HTR-8/SVneo (cell line): ENCODE measurements at regions not wholly inside any gene's neighbourhood (a gene's known extent, or its start where the extent isn't known, plus 50 kb on each side); places are given as distances from the start of the nearest gene placed in this dataset.

Experiments used
- DNase-seq: peaks from one replicate; pipeline ENCODE4 v3.0.0; 2011; ENCODE audit warnings: low spot score, mixed read lengths; ENCODE audit not compliant: insufficient read length
- FAIRE-seq: peaks from 2 replicates; lab custom pipeline; 2011; peaks lifted over from hg19 to GRCh38; lab: Jason Lieb, UNC

GRCh38 chr1:209023790-209024189 lies 559.7 kb upstream of the CAMK1G start:
- no peak for DNase-seq
- no peak for FAIRE-seq

GRCh38 chr1:209029737-209030136 lies 553.8 kb upstream of the CAMK1G start:
- no peak for FAIRE-seq

GRCh38 chr1:209030454-209031167 lies 552.9 kb upstream of the CAMK1G start:
- FAIRE-seq (no peak), DNase-seq (no peak)

More at GRCh38 chr1:209029737-209030136, 553.8 kb upstream of the CAMK1G start:
- no peak for DNase-seq

GRCh38 chr1:209037064-209037463 lies 546.5 kb upstream of the CAMK1G start:
- no peak for FAIRE-seq
- DNase-seq: no peak

- FAIRE-seq: no peak
- DNase-seq: no peak
These were observed 545.2 kb upstream of the CAMK1G start for GRCh38 chr1:209038316-209038715.

- FAIRE-seq: peak; percentile 84
- DNase-seq: no peak
These were observed 544.8 kb upstream of the CAMK1G start for GRCh38 chr1:209038735-209039134.

- no peak for DNase-seq
- no peak for FAIRE-seq
These were observed 543.2 kb upstream of the CAMK1G start for GRCh38 chr1:209040351-209040750.

GRCh38 chr1:209041927-209042326 lies 541.6 kb upstream of the CAMK1G start:
- DNase-seq (no peak), FAIRE-seq (no peak)

- DNase-seq: no peak
- no peak for FAIRE-seq
These were observed 541.1 kb upstream of the CAMK1G start for GRCh38 chr1:209042413-209042812.

- DNase-seq (peak; percentile 35), FAIRE-seq (no peak)
These were observed 538.0 kb upstream of the CAMK1G start for GRCh38 chr1:209045331-209046057.

- FAIRE-seq (no peak), DNase-seq (no peak)
These were observed 537.5 kb upstream of the CAMK1G start for GRCh38 chr1:209046058-209046417.

- DNase-seq (no peak), FAIRE-seq (peak; percentile 16)
These were observed 536.6 kb upstream of the CAMK1G start for GRCh38 chr1:209046935-209047334.

- DNase-seq: peak; percentile 52
- FAIRE-seq: peak; percentile 89
These were observed 534.4 kb upstream of the CAMK1G start for GRCh38 chr1:209048941-209049669.

GRCh38 chr1:209051570-209051969 lies 531.9 kb upstream of the CAMK1G start:
- DNase-seq (no peak), FAIRE-seq (no peak)

GRCh38 chr1:209053587-209053986 lies 529.9 kb upstream of the CAMK1G start:
- FAIRE-seq (no peak), DNase-seq (no peak)

- FAIRE-seq: no peak
- DNase-seq: no peak
These were observed 526.4 kb upstream of the CAMK1G start for GRCh38 chr1:209057083-209057482.

GRCh38 chr1:209057901-209058300 lies 525.6 kb upstream of the CAMK1G start:
- FAIRE-seq (no peak), DNase-seq (no peak)

- DNase-seq (no peak), FAIRE-seq (no peak)
These were observed 524.1 kb upstream of the CAMK1G start for GRCh38 chr1:209059376-209059775.

GRCh38 chr1:209059981-209060380 lies 523.5 kb upstream of the CAMK1G start:
- FAIRE-seq (no peak), DNase-seq (no peak)

GRCh38 chr1:209062081-209062620 lies 521.4 kb upstream of the CAMK1G start:
- FAIRE-seq: no peak
- no peak for DNase-seq

- DNase-seq (no peak), FAIRE-seq (no peak)
These were observed 520.7 kb upstream of the CAMK1G start for GRCh38 chr1:209062863-209063262.
